ENCODE measurements at regions not wholly inside any gene's neighbourhood (a gene's known extent, or its start where the extent isn't known, plus 50 kb on each side); places are given as distances from the start of the nearest gene placed in this dataset.

DNA sequence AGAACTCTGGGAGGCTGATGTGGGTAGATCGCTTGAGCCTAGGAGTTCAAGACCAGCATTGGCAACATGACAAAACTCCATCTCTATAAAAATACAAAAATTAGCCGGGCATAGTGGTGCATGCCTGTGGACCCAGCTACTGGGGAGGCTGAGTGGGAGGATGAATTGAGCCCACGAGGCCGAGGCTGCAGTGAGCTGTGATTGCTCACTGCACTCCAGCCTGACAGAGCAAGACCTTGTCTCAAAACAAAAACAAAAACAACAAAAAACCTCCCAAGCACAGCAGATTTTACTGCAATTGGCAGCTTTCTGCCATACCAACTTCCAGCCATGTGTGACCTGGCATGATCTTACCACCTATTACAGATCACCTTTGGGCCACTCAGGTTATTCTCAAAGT lies 57.7 kb upstream of the LRPPRC start:
- TF ChIP-seq TSHZ2 (CRISPR knock-in tag; IDR thresholded peaks at IDR 0.05), result no peak
- TF ChIP-seq ZNF565 (CRISPR knock-in tag; conservative IDR thresholded peaks at IDR 0.05; ENCODE audit: low read depth), result no peak
- no peak for TF ChIP-seq ESRRG (CRISPR knock-in tag; IDR thresholded peaks at IDR 0.05)
- TF ChIP-seq, protein P1, sequence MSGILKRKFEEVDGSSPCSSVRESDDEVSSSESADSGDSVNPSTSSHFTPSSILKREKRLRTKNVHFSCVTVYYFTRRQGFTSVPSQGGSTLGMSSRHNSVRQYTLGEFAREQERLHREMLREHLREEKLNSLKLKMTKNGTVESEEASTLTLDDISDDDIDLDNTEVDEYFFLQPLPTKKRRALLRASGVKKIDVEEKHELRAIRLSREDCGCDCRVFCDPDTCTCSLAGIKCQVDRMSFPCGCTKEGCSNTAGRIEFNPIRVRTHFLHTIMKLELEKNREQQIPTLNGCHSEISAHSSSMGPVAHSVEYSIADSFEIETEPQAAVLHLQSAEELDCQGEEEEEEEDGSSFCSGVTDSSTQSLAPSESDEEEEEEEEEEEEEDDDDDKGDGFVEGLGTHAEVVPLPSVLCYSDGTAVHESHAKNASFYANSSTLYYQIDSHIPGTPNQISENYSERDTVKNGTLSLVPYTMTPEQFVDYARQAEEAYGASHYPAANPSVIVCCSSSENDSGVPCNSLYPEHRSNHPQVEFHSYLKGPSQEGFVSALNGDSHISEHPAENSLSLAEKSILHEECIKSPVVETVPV (CRISPR knock-in tag; IDR thresholded peaks at IDR 0.05), result no peak
- no peak for TF ChIP-seq ISL1 (CRISPR knock-in tag; IDR thresholded peaks at IDR 0.05)
- TF ChIP-seq ZFP30 (CRISPR knock-in tag; IDR thresholded peaks at IDR 0.05), result no peak
- no peak for TF ChIP-seq ZNF8 (CRISPR knock-in tag; IDR thresholded peaks at IDR 0.05)
- TF ChIP-seq CSDC2 (CRISPR knock-in tag; IDR thresholded peaks at IDR 0.05), result no peak
- no peak for TF ChIP-seq TCF4 (CRISPR knock-in tag; IDR thresholded peaks at IDR 0.05; ENCODE audit: borderline replicate concordance)
- TF ChIP-seq ARNTL (CRISPR knock-in tag; IDR thresholded peaks at IDR 0.05; ENCODE audit: borderline replicate concordance, low read depth), result no peak
- TF ChIP-seq TOX (CRISPR knock-in tag; IDR thresholded peaks at IDR 0.05; ENCODE audit: borderline replicate concordance), result no peak
- no peak for TF ChIP-seq PPARA (CRISPR knock-in tag; IDR thresholded peaks at IDR 0.05; ENCODE audit: borderline replicate concordance)
- no peak for TF ChIP-seq POU6F1 (CRISPR knock-in tag; IDR thresholded peaks at IDR 0.05; ENCODE audit: borderline replicate concordance, low read depth)
- no peak for TF ChIP-seq GLIS3 (CRISPR knock-in tag; IDR thresholded peaks at IDR 0.05)
- no peak for TF ChIP-seq ZFP3 (CRISPR knock-in tag; IDR thresholded peaks at IDR 0.05)
- no peak for TF ChIP-seq BACH2 (CRISPR knock-in tag; IDR thresholded peaks at IDR 0.05; ENCODE audit: borderline replicate concordance)
- ATAC-seq, result no peak

DNA sequence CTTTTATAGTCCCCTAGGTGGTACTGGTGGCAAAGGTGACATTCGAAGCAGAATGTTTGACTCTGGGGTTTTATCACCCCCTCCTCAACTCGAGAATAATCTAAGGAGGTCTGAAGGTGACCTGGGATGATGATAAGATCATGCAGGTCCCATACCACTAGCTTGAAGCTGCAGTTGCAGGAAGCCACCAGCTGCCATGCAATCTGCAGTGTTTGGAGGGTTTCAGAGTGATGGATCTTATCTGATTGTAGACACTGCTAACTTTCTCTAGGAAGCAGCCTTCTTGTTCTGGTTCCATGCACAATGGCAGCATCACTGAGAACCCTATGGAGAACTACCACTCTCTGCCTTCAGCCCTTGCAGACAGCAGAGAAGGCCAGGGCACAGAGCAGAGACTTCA lies 59.4 kb upstream of the LRPPRC start:
- no peak for TF ChIP-seq ARNTL (CRISPR knock-in tag; IDR thresholded peaks at IDR 0.05; ENCODE audit: borderline replicate concordance, low read depth)
- no peak for TF ChIP-seq RARB (CRISPR knock-in tag; IDR thresholded peaks at IDR 0.05)
- TF ChIP-seq BACH2 (CRISPR knock-in tag; IDR thresholded peaks at IDR 0.05; ENCODE audit: borderline replicate concordance), result no peak
- TF ChIP-seq CSDC2 (CRISPR knock-in tag; IDR thresholded peaks at IDR 0.05), result no peak
- no peak for TF ChIP-seq ISL1 (CRISPR knock-in tag; IDR thresholded peaks at IDR 0.05)
- no peak for TF ChIP-seq TOX (CRISPR knock-in tag; IDR thresholded peaks at IDR 0.05; ENCODE audit: borderline replicate concordance)
- TF ChIP-seq SNAI2 (CRISPR knock-in tag; IDR thresholded peaks at IDR 0.05), result no peak
- ATAC-seq, result no peak

GRCh38 chr2:44055664-44056063 lies 59.9 kb upstream of the LRPPRC start:
- no peak for TF ChIP-seq ARNTL (CRISPR knock-in tag; IDR thresholded peaks at IDR 0.05; ENCODE audit: borderline replicate concordance, low read depth)
- no peak for TF ChIP-seq CSDC2 (CRISPR knock-in tag; IDR thresholded peaks at IDR 0.05)
- TF ChIP-seq BACH2 (CRISPR knock-in tag; IDR thresholded peaks at IDR 0.05; ENCODE audit: borderline replicate concordance), result no peak
- TF ChIP-seq ZFP30 (CRISPR knock-in tag; IDR thresholded peaks at IDR 0.05), result no peak
- no peak for ATAC-seq

DNA sequence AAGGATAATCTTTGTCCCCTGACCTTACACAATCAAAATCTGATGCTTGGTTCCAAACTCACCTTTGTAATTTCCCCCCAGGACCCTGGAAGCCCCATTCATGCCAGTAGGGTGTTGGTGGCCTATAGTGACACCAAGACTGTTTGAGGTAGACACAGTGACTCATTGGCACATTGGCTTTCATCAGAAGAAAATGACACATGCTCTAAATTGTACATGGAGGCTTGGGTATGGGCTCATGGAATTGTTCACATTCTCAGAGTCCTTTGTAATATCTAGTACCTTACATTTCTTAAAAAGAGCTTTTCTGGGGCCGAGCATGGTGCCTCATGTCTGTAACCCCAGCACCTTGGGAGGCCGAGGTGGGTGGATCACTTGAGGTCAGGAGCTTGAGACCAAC lies 61.2 kb upstream of the LRPPRC start:
- ATAC-seq, result no peak
- TF ChIP-seq ZNF8 (CRISPR knock-in tag; IDR thresholded peaks at IDR 0.05), result no peak
- TF ChIP-seq SNAI2 (CRISPR knock-in tag; IDR thresholded peaks at IDR 0.05), result no peak
- no peak for TF ChIP-seq POU6F1 (CRISPR knock-in tag; IDR thresholded peaks at IDR 0.05; ENCODE audit: borderline replicate concordance, low read depth)
- no peak for TF ChIP-seq ZFP3 (CRISPR knock-in tag; IDR thresholded peaks at IDR 0.05)
- no peak for TF ChIP-seq ZNF565 (CRISPR knock-in tag; conservative IDR thresholded peaks at IDR 0.05; ENCODE audit: low read depth)
- TF ChIP-seq ZFP30 (CRISPR knock-in tag; IDR thresholded peaks at IDR 0.05), result no peak
- TF ChIP-seq TSHZ2 (CRISPR knock-in tag; IDR thresholded peaks at IDR 0.05), result no peak
- TF ChIP-seq BACH2 (CRISPR knock-in tag; IDR thresholded peaks at IDR 0.05; ENCODE audit: borderline replicate concordance), result no peak
- TF ChIP-seq TCF4 (CRISPR knock-in tag; IDR thresholded peaks at IDR 0.05; ENCODE audit: borderline replicate concordance), result no peak
- no peak for TF ChIP-seq OSR1 (CRISPR knock-in tag; IDR thresholded peaks at IDR 0.05)
- TF ChIP-seq GLIS3 (CRISPR knock-in tag; IDR thresholded peaks at IDR 0.05), result no peak
- TF ChIP-seq ARNTL (CRISPR knock-in tag; IDR thresholded peaks at IDR 0.05; ENCODE audit: borderline replicate concordance, low read depth), result no peak
- no peak for TF ChIP-seq ESRRG (CRISPR knock-in tag; IDR thresholded peaks at IDR 0.05)
- no peak for TF ChIP-seq ZC3H10 (CRISPR knock-in tag; IDR thresholded peaks at IDR 0.05)
- no peak for TF ChIP-seq PPARA (CRISPR knock-in tag; IDR thresholded peaks at IDR 0.05; ENCODE audit: borderline replicate concordance)
- TF ChIP-seq, protein P1 (CRISPR knock-in tag; IDR thresholded peaks at IDR 0.05), result no peak

All from SK-N-SH treated with all-trans-retinoic acid at 6 μM for 48 hours (cell line).